Lung (tissue), 11 donors: ENCODE measurements at regions not wholly inside any gene's neighbourhood (a gene's known extent, or its start where the extent isn't known, plus 50 kb on each side); places are given as distances from the start of the nearest gene placed in this dataset.

Experiments used
- ATAC-seq: fragments of 200-7000 bp; cut with Tn5 transposase; one replicate; pipeline ENCODE4 v1.9.1; 2020; ENCODE audit warnings: moderate number of reproducible peaks; ENCODE audit not compliant: insufficient read depth, low FRiP score
- DNase-seq, 3 donors: peaks; one replicate each; pipeline ENCODE4 v3.0.0-alpha.2; 2013 to 2017
- H3K27ac ChIP-seq, 2 donors: one replicate each; pipeline ENCODE4 v1.5.1; 2013; ENCODE audit warnings: mild to moderate bottlenecking in 2 of 2, moderate library complexity in 2 of 2, control low read depth in 1 of 2, inconsistent platforms in 1 of 2, low read depth in 1 of 2, low read length in 1 of 2
- H3K27me3 ChIP-seq, 3 donors: one replicate each; pipeline ENCODE4 v1.5.1; 2013; ENCODE audit warnings: low read length in 2 of 3; ENCODE audit not compliant: control insufficient read depth in 3 of 3, insufficient read depth in 3 of 3
- H3K36me3 ChIP-seq, 4 donors: one replicate each; pipeline ENCODE4 v1.5.1; 2013; ENCODE audit warnings: low read length in 4 of 4, mild to moderate bottlenecking in 1 of 4, moderate library complexity in 1 of 4; ENCODE audit not compliant: control insufficient read depth in 4 of 4, insufficient read depth in 4 of 4
- H3K4me1 ChIP-seq, 5 donors: one replicate each; pipeline ENCODE4 v1.5.1; 2013; ENCODE audit warnings: low read length in 5 of 5, mild to moderate bottlenecking in 2 of 5, moderate library complexity in 1 of 5; ENCODE audit not compliant: control insufficient read depth in 5 of 5, insufficient read depth in 5 of 5
- H3K4me3 ChIP-seq: one replicate; pipeline ENCODE4 v1.5.1; 2013; ENCODE audit warnings: mild to moderate bottlenecking, control low read depth, moderate library complexity
- H3K9ac ChIP-seq, 2 donors: one replicate each; pipeline ENCODE4 v1.5.1; 2013; ENCODE audit warnings: low read length in 2 of 2, control low read depth in 1 of 2; ENCODE audit not compliant: insufficient read depth in 1 of 2
- H3K9me3 ChIP-seq, 4 donors: one replicate each; pipeline ENCODE4 v1.5.1; 2013; ENCODE audit warnings: low read length in 3 of 4, mild to moderate bottlenecking in 1 of 4, moderate library complexity in 1 of 4; ENCODE audit not compliant: control insufficient read depth in 4 of 4, insufficient read depth in 3 of 4
- WGBS, 2 donors: extraction: QIAGEN DNeasy Blood & Tissue Kit; methylation state at CpG; one replicate each; pipeline ENCODE4 v1.1.7; 2013; 5-methylcytosine and 5-hydroxymethylcytosine counted together
- TF ChIP-seq, protein P1 (sequence below): IDR thresholded peaks from 2 replicates; pipeline ENCODE4 v1.5.1; 2012; ENCODE audit warnings: mild to moderate bottlenecking; ENCODE audit errors: control extremely low read depth, extremely low read depth
- donor health status: control.
- donor health status: control.
- donor health status: Bipolar disorder and iron deficiency.
- donor health status: healthy.
- donor health status: DM: yes; HTN: yes; CAD: no.

DNA sequence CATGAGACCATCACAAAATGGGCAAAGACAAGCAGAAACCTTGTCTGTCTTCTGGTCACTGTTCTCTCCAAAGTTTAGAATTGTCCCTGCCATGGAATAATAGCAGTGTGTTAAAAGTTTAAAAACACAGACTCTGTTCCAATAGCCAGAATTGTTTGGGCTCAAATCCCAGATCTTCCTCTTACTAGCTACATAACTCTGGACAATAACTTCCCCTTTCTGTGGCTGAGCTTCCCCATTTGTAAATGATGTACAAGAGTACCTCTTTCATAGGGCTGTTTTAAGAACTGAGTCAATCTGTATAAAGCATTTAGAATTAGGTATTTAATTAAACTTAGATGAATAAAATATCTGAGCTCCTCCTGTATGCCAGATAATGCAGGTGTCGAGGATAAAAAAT, 623.0 kb downstream of the NTRK3 start:
- no peaks in the 10 kb centered on the region for H3K4me1 ChIP-seq
- H3K4me3 ChIP-seq, result no peak overlapping the region
- H3K9ac ChIP-seq, result no peak overlapping the region
- ATAC-seq (no peak), DNase-seq (no peak)
- H3K9me3 ChIP-seq, result no peaks in the 10 kb centered on the region
- no peaks in the 10 kb centered on the region for H3K27me3 ChIP-seq
- 78 to 85% methylated on average over 1 of the region's 1 CpG for WGBS, 2 donors
- TF ChIP-seq, protein P1, sequence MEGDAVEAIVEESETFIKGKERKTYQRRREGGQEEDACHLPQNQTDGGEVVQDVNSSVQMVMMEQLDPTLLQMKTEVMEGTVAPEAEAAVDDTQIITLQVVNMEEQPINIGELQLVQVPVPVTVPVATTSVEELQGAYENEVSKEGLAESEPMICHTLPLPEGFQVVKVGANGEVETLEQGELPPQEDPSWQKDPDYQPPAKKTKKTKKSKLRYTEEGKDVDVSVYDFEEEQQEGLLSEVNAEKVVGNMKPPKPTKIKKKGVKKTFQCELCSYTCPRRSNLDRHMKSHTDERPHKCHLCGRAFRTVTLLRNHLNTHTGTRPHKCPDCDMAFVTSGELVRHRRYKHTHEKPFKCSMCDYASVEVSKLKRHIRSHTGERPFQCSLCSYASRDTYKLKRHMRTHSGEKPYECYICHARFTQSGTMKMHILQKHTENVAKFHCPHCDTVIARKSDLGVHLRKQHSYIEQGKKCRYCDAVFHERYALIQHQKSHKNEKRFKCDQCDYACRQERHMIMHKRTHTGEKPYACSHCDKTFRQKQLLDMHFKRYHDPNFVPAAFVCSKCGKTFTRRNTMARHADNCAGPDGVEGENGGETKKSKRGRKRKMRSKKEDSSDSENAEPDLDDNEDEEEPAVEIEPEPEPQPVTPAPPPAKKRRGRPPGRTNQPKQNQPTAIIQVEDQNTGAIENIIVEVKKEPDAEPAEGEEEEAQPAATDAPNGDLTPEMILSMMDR, result no peak
- no peaks in the 10 kb centered on the region for H3K36me3 ChIP-seq
- H3K27ac ChIP-seq, result no peak overlapping the region

DNA sequence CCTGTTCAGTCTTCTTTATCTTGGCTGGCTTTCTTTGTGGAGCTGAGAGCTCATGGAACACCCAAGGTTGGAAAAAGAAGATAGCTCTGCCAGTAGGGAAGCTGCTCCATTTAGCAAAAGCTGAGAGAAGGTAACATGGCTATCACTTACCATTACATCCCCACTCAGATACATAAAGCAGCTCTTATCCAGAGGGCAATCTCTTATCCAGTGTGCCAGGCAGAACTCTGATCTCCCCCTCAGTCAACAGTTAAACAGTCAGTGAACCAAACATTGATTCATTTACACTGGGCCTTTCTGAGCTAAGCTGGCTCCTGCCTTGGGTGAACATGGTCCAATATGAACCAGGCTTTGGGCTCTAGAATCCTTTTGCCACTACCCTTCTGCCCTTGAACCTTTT, 624.2 kb downstream of the NTRK3 start:
- no peak for ATAC-seq
- Histone ChIP-seq H3K9ac (no peak overlapping the region), H3K36me3 (no peaks in the 10 kb centered on the region), H3K4me3 (no peak overlapping the region), H3K27ac (no peak overlapping the region), H3K4me1 (no peaks in the 10 kb centered on the region), H3K27me3 (no peaks in the 10 kb centered on the region), H3K9me3 (no peaks in the 10 kb centered on the region)
- no peak for DNase-seq
- TF ChIP-seq, protein P1, result no peak

DNA sequence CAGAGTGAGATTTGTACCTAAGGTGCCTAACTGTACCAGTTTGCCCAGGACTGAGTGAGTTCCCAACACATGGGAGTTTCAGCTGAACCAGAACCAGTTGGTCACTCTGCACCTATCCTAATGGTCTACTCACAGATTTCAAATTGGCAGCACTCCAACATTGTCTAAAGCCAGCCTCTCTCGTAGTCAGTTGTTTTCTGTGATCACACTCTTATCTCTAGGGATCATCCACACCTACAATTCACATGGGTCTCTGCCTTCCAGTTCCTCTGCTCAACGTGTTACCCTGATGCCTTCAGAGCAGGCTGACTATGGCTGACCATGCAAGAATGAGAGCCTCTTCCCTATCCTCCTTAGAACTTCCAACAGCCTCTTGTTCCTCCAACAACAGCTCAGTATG, 624.8 kb downstream of the NTRK3 start:
- no peaks in the 10 kb centered on the region for H3K27me3 ChIP-seq
- no peaks in the 10 kb centered on the region for H3K4me1 ChIP-seq
- H3K27ac ChIP-seq, result no peak overlapping the region
- H3K36me3 ChIP-seq, result no peaks in the 10 kb centered on the region
- no peak overlapping the region for H3K9ac ChIP-seq
- TF ChIP-seq, protein P1, result no peak
- no peaks in the 10 kb centered on the region for H3K9me3 ChIP-seq
- H3K4me3 ChIP-seq, result no peak overlapping the region
- WGBS, 2 donors, result 41 to 56% methylated on average over 2 of the region's 2 CpGs
- DNase-seq, result no peak
- no peak for ATAC-seq

DNA sequence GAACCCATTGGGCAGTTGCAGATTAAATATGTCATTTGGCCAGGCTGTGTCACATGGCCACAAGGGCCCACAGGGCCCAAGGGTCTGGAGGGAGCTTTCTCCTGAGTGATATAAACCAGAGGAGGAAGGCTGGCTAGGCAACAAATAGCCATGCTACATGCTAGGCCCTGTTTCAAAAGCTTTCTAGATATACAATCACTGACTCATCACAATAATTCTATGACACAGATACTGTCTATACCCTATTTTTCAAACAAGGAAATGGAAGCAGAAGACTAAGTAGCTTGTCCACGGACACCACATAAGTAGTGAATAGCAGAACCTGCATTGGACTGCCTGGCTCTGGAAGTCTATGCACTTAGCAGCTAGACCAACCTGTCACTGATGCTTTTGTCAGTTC, 625.4 kb downstream of the NTRK3 start:
- H3K9ac ChIP-seq, result no peak overlapping the region
- no peaks in the 10 kb centered on the region for H3K27me3 ChIP-seq
- no peak for ATAC-seq
- WGBS, 2 donors, result 77 to 81% methylated on average over 1 of the region's 1 CpG
- H3K27ac ChIP-seq, result no peak overlapping the region
- H3K4me3 ChIP-seq, result no peak overlapping the region
- H3K36me3 ChIP-seq, result no peaks in the 10 kb centered on the region
- TF ChIP-seq, protein P1, result no peak
- no peaks in the 10 kb centered on the region for H3K4me1 ChIP-seq
- DNase-seq, result no peak
- no peaks in the 10 kb centered on the region for H3K9me3 ChIP-seq
